CMK (cell line): ENCODE measurements at regions not wholly inside any gene's neighbourhood (a gene's known extent, or its start where the extent isn't known, plus 50 kb on each side); places are given as distances from the start of the nearest gene placed in this dataset.

Experiments used
- DNase-seq: peaks from one replicate; pipeline ENCODE4 v3.0.0-alpha.2; 2010; ENCODE audit warnings: low read depth

DNA sequence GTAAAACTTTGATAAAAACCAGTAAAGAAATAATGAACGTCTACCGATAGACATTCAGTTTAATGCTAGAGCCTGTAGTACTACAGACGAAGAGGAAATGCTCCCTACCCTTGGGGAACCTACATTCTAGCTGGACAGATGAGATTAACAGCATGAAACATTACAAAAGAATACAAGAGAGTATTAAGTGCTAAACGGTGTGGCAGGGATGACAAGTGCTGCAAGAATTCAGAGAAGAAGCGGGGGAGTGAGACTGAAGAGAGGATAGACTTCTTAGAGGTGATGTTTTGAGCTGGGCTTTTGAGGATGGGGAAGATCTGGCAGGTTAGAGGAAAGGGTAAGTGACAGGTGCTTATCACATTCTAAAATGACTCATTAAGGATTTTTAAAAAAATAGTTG, 52.6 kb upstream of the ESX1 start:
- DNase-seq: no peak

DNA sequence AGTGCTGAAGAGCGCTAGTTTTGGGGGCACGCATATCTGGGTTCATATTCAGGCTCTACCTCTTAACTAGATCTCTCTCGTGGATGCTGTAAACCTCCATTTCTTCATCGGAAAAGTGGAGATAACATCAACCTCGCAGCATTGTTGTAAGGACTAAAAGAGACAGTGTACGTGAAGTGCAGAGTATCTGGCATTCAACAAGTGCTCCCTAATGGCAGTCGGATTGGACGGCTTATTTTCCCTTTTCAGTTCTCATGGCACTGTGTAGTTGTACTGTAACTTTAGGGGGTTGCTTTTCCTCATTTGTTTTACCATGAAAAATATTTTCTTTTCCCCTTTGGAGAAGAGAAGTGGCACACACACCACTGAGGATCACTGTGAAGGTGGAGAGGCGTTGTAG, 51.4 kb upstream of the ESX1 start:
- DNase-seq: no peak
